Ramos (cell line): ENCODE measurements at regions not wholly inside any gene's neighbourhood (a gene's known extent, or its start where the extent isn't known, plus 50 kb on each side); places are given as distances from the start of the nearest gene placed in this dataset.
"Not testable (repeated sequence)": the region's sequence is repeated elsewhere in the genome, so short reads cannot be mapped to it uniquely, and the experiment has no call there.

Source experiments
- in situ Hi-C: fragments of 300-500 bp; cut with MboI; formaldehyde crosslinking; loops from one replicate; pipeline ENCODE4 v1.14.3; 2022; ENCODE audit warnings: low sequenced_read_pairs; ENCODE audit not compliant: unreplicated experiment

DNA sequence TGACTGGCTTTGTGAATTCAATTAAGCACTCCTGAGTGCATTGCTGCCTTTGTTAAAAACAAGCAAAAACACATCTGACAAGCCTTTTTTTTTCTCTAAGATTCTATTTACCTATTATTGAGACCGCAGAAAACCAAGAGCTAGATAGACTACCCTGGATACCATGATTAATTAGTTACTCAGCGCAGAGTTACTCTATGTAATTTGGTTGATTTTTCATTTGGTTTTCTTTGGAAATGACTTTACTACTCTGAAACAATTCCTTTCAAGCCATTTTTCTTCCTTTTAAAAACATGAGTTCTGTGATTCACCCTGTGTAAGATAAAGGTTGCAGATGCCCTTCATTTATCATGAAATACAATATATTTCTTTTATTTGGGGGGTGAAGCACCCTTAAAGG is 421.6 kb upstream of the PIK3R1 start:
- in situ Hi-C loops, result no loop called here

DNA sequence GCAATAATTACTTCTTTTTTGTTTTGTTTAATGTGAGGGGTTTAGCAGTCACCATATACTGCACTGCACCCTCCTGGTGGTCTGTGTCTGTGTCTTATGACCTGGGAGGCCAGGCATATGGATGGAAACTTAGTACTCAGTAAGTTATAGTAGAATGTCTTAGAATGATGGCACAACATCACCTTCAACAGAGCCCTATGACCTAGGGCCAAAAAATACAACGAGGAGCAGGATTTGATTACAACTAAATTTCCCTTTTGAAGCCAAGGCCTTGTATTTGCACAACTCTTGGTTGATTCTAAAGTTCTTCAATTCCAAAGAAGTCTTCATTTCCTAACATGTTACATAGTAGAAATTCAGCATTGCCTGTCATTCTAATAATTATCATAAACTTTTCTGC is 422.1 kb upstream of the PIK3R1 start:
- in situ Hi-C loops, result no loop called here

DNA sequence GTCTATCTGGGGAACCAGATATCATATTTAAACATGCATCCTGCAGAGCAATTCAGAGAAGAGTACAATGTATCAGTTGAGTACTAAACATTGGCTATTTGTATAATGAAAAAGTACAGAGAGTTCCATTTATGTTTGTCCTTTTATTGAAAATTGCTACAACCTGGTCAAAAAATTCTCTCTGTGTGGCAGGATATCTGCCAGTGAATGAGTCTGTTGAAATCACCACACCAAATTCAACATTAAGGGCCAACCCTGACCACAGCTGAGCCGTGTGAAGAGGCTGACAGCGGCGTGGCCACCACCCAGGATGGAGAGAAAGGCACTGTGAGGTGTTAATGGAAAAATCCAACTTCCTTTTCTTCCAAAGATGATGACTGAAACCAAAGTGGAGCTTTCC is 422.7 kb upstream of the PIK3R1 start:
- in situ Hi-C loops, result no loop called here

DNA sequence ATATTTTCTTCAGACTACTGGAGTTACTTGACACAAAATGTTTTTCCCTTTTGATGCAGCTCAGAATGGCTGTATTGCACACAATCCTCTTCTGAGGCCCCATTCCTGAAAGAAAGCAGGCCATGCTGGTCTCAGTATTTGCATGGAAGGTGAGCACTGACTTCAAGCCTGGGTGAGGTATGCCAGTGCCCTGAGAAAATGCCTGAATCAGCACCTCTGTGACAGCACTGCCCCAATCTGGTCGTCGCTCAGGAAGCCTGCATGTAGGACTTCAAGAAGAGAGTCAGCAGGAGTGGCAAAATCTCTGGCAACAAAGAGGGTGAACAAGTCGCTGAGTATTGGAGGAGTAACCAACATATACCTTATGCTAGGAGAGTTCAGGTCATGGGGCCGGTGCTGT is 425.2 kb upstream of the PIK3R1 start:
- in situ Hi-C loops, result no loop called here

DNA sequence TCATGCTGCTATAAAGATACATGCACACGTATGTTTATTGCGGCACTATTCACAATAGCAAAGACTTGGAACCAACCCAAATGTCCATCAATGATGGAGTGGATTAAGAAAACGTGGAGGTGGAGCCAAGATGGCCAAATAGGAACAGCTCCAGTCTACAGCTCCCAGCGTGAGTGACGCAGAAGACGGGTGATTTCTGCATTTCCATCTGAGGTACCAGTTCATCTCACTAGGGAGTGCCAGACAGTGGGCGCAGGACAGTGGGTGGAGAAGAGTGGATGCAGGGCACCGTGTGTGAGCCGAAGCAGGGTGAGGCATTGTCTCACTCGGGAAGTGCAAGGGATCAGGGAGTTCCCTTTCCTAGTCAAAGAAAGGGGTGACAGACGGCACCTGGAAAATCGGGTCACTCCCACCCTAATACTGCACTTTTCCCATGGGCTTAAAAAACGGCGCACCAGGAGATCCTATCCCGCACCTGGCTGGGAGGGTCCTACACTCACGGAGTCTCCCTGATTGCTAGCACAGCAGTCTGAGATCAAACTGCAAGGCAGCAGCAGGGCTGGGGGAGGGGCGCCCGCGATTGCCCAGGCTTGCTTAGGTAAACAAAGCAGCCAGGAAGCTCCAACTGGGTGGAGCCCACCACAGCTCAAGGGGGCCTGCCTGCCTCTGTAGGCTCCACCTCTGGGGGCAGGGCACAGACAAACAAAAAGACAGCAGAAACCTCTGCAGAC is 435.5 kb upstream of the PIK3R1 start:
- in situ Hi-C loops, result not testable (repeated sequence)

DNA sequence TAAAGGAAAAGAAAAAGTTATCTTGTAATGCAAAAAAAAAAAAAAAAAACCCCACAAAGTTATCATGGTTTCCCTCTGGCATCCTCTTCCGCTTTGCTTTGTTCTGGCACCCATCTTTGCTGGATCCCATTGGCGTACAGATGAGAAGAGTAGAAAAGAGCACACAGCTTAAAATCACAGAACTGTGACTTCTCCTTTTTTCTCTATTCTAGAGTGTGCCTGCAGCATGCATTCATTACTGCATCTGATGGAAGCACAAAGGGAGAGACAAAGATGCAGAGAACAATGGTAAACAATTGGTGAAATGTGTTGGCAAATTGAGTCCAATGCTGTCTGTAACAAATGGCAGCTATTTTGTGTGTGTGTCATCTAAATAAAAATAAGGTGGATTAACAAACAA is 440.8 kb upstream of the PIK3R1 start:
- in situ Hi-C loops, result no loop called here

DNA sequence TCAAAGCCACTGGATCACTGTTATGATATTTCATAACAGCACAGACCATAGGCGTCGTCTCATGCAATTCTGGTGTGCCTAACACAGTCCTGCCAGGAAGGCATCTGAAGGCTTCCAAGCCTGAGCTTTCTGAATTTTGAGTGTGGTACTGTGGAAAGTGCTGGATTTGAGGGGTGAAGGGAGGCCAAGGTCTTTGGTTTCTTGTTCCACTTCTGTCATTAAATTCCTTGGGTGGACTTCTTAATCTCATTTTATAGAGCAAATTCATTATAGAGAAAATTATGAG is 441.3 kb upstream of the PIK3R1 start:
- in situ Hi-C loops, result no loop called here

DNA sequence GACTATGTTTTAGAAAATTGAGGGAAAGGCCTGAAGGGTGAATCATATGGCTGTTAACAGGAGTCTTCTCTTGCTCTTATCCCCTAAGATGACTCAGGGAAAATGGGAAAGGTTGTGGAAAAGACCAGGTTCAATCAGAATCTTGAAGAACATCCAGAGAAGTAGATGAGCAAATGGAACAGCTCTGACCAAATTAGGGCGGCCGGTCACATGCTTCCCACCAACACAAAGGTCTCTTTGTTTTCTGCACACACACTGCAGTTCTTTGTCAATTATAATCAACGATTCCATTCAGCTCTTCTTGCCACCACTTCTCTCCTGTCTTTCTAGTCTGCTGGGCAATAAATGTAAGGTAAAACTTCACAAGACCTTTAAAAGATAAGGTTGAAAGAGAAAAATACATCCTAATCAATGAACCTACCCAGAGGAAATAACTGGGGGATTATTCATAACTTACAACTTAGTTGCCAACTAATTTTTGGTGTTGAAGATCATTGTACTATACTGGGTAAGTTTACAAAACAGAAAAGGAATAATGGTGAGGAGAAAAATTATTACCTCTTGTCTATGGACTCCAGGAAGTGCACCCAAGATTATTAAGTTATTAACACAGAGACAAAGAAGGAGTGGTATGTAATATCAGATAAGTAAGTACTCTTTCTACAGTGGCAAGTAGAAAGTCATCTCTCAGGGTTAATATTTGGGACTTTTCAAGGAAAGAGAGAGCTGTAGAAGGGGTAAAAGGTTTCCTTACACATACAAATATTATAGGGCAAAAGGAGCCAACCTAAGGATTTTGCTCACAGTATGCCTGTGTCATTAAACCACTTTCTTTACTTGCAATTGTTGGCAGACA is 441.9 kb upstream of the PIK3R1 start:
- in situ Hi-C loops, result no loop called here

DNA sequence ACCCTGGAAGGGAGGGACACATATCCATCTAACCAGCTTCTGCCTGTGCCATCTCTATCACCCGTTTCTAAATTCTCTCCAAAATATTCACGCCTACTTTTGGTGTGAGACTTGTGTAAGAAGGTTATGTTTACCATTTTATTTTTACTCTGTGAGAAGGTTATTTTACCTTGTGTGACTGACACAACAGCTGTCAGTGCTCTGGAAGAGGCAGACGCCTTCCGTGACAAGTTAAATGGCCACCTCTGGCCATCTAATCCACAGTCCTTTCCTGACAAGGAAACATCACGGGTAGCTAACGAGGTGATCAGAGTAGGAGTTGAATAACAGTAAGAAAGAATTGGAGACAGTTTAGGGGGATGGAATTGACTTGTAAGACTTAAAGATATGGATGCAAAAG is 443.8 kb upstream of the PIK3R1 start:
- in situ Hi-C loops, result no loop called here

DNA sequence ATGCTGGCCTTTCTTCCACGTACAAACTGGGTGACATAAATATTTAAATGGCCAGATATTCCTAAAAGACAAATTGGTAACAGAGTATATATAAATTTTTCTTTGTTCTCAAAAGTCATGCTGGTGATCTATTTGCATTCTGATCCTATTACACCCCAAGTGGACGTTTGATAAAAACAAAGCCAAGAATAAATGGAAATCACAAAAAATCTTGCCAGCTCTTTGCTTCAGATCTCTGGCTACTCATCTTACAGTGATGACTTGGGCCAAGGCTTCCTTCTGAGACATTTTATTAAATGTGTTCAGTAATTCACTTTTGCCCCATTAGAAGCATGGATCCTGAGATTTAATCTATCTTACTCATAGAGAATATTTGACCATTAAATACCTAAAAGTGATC is 444.3 kb upstream of the PIK3R1 start:
- in situ Hi-C loops, result no loop called here

DNA sequence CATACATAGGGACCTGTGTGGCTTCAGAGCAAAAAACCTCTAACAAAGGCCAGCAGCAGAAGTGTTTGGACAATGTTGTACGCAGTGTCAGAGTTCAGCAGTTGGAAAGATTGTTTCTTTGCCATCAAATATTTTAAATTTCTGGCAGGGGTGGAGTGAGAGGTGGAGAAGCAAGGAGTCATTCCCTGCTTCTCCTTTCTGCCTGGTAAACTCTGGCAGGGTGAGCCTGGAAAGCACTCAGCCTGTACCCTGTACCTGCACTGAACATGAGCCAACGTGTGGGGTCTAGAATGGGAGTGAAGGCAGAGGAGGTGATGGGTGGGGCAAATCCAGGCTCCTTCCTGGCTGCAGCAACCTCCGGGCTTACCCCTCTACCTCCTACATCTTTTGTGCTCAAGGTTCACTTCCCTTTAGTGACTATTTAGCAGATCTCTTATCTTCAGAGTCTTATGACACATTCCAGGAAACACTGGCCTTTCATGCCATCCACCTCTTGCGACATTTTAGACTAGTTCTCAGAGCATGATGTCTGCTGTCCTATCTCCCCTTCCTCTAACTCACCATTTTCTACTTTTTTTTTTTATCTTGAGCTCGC is 445.0 kb upstream of the PIK3R1 start:
- in situ Hi-C loops, result no loop called here

DNA sequence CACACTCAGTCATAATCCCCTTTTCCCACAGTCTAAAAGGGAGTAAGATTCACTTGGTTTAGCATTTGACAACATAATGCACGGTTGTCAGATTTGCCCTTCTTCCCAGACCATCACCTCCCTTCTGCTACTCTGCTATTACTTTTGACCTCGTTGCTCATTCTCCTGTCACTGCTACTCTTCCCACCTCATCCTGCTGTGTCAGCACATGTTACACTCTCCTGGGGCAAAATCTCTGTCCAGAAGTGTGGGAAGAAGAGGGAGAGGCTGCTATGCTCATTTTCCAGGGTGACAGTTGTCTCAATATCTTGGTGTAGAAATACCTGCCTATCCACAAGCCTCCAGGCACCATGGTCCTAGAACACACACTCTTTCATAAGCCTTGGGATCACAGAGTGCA is 449.9 kb upstream of the PIK3R1 start:
- in situ Hi-C loops, result no loop called here

DNA sequence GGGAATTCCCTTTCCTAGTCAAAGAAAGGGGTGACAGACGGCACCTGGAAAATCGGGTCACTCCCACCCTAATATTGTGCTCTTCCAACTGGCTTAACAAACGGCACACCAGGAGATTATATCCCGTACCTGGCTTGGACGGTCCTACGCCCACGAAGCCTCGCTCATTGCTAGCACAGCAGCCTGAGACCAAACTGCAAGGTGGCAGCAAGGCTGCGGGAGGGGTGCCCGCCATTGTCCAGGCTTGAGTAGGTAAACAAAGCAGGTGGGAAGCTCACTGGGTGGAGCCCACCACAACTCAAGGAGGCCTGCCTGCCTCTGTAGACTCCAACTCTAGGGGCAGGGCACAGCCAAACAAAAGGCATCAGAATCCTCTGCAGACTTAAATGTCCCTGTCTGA is 457.8 kb upstream of the PIK3R1 start:
- in situ Hi-C loops, result not testable (repeated sequence)

DNA sequence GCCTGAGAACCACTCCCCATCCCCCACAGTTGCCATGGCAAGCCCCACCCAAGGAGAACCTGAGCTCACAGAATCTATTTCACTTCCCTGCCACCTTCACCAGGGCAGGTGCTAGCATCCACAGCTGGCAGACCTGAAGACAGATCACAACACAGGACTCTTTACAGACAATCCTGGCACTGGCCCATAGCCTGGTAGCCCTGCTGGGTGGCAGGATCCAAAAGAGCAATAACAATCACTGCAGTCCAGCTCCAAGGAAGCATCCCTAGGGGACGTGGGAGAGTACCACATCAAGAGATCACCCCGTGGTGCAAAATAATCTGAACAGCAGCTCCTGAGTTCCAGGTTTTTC is 463.2 kb upstream of the PIK3R1 start:
- in situ Hi-C loops, result no loop called here

DNA sequence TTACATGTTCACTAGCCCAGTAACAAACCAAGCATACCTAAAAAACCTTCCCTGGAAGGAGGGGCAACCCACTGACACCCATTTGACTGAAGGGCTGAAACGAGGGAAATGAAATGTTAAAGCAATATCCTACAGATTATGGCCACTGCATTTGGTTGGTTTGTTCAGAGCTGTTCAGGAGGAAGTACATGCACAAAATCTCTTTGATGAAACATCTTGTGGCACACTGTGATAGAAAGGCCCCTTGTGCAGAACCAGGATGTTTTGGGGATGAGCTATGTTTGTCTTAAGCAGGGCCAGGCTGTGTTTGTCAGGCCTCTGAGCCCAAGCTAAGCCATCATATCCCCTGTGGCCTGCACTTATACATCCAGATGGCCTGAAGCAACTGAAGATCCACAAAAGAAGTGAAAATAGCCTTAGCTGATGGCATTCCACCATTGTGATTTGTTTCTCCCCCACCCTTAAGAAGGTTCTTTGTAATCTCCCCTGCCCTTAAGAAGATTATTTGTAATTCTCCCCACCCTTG is 467.3 kb upstream of the PIK3R1 start:
- in situ Hi-C loops, result no loop called here

DNA sequence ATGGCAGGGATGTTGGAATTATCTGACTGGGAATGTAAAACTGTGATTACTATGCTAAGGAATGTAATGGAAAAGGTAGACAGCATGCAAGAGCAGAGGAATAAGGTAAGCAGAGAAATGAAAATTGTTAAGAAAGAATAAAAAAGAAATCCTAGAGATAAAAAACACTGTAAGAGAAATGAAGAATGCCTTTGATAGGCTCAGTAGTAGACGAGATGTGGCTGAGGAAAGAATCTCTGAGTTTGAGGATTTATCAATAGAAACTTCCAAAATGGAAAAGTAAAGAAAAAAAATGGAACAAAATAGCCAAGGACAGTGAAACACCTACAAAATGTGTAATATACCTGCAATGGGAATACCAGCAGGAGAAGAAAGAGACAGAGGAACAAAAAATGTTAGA is 468.5 kb upstream of the PIK3R1 start:
- in situ Hi-C loops, result no loop called here

DNA sequence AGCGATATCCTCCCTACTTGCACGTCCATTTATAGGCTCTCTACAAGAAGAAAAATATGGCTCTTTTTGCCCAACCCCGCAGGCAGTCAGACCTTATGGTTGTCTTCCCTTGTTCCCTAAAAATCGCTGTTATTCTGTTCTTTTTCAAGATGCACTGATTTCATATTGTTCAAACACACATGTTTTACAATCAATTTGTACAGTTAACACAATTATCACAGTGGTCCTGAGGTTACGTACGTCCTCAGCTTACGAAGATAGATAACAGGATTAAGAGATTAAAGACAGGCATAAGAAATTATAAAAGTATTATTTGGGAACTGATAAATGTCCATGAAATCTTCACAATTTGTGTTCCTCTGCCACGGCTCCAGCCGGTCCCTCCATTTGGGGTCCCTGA is 468.9 kb upstream of the PIK3R1 start:
- in situ Hi-C loops, result not testable (repeated sequence)

DNA sequence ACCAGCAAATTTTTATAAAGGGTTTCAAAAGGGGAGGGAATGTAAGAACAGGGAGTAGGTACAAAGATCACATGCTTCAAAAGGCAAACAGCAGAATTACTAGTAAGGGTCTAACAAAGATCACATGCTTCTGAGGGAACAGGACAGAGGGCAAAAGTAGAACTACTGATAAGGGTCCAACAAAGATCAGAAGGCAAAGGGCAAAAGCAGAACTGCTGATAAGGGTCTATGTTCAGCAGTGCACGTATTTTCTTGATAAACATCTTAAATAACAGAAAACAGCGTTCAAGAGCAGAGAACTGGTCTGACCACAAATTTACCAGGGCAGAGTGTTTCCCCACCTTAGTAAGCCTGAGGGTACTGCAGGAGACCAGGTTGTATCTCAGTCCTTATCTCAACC is 469.5 kb upstream of the PIK3R1 start:
- in situ Hi-C loops, result no loop called here

DNA sequence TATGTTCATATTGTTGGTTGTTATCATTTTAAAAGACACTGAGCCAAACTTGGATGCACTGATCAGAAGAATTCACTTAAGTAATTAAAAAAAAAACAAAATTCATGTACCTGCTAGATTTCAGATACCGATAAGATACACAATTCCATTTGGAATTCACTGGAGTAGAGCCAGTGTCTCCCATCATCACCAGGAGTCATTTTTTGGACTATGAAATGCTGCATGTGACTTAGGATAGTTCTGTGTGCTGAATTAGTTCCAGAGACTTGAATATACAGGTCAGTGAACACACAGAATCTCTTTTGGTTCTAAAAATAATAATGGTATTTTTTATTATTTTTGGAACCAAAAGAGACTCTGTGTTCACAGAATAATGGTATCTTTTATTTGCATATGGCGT is 482.6 kb upstream of the PIK3R1 start:
- in situ Hi-C loops, result no loop called here

DNA sequence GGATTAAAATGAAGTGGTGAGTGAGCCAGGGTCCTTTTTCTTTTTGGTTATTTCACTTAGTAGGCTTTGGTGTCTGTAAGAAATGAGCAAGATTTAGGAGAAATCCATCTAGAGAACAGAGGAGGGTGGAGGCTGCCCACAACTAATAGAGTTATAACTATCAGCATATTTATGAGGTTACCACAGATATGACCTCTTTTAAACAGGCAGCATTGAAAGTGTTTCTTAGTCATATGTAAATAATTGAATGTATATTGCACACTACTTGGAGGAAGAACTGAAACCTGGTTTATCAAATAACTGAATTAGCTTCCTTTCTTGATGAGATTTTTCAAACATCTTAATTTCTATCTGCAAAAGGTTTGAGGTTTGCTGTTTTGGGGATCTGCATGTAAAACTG is 483.1 kb upstream of the PIK3R1 start:
- in situ Hi-C loops, result no loop called here

DNA sequence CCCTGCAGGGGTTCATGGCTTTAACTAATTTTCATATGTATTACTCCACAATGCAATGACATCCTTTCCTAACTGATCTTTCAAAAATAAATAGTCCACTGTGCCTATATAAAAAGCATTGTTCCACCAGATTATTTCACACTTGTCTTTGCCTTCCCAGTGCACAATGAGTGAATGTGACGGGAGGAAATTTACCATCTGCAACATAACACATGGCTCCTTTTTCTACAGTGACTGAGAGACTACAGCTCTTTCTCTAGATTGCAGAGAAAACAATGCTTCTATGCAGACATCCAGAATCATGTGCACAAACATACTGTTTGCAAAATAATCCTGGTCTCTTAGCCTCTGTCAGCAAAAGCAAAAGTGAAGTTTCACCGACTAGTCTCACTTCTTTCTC is 483.7 kb upstream of the PIK3R1 start:
- in situ Hi-C loops, result no loop called here
